Epithelial cell of proximal tubule (primary cell): ENCODE measurements at regions not wholly inside any gene's neighbourhood (a gene's known extent, or its start where the extent isn't known, plus 50 kb on each side); places are given as distances from the start of the nearest gene placed in this dataset.

ENCODE experiments used
- DNase-seq: peaks from one replicate; pipeline ENCODE4 v3.0.0-alpha.2; 2011; ENCODE audit warnings: low read depth
- H3K4me3 ChIP-seq: 2 replicates; pipeline ENCODE4 v1.5.1; 2011; ENCODE audit warnings: low read depth, mild to moderate bottlenecking, low read length
- TF ChIP-seq, protein P1 (sequence below): conservative IDR thresholded peaks from 2 replicates; pipeline ENCODE4 v1.5.1; 2012; ENCODE audit warnings: low read depth, mild to moderate bottlenecking, low read length

DNA sequence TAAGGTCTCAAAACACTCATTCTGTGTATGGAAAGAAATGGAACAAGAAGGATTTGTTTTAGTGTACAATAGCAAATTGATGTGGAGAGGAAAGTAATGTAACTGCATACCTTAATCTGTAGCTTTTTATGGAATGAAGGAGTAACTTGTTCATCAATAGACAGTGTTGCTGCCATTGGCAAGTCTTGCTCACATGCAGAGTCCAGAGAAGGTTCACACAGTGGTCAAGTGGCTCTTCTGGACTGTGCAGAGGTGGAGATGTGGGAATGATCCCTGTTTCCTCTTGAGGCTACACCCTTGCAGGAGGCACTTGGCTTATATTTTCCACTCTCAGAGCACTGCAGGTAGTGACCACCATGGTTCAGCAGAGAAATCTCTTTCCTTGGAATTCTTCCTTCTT lies 132.9 kb upstream of the ANKH start:
- DNase-seq = no peak
- TF ChIP-seq, protein P1, sequence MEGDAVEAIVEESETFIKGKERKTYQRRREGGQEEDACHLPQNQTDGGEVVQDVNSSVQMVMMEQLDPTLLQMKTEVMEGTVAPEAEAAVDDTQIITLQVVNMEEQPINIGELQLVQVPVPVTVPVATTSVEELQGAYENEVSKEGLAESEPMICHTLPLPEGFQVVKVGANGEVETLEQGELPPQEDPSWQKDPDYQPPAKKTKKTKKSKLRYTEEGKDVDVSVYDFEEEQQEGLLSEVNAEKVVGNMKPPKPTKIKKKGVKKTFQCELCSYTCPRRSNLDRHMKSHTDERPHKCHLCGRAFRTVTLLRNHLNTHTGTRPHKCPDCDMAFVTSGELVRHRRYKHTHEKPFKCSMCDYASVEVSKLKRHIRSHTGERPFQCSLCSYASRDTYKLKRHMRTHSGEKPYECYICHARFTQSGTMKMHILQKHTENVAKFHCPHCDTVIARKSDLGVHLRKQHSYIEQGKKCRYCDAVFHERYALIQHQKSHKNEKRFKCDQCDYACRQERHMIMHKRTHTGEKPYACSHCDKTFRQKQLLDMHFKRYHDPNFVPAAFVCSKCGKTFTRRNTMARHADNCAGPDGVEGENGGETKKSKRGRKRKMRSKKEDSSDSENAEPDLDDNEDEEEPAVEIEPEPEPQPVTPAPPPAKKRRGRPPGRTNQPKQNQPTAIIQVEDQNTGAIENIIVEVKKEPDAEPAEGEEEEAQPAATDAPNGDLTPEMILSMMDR = no peak
- H3K4me3 ChIP-seq = no peak overlapping the region

- TF ChIP-seq, protein P1 = peak; percentile 84
Observed at GRCh38 chr5:15003511-15003920, 131.9 kb upstream of the ANKH start.

GRCh38 chr5:15002791-15003190 lies 131.2 kb upstream of the ANKH start:
- DNase-seq = no peak
- H3K4me3 ChIP-seq = no peak overlapping the region
- TF ChIP-seq, protein P1 = no peak

More at GRCh38 chr5:15003511-15003920, 131.9 kb upstream of the ANKH start:
- H3K4me3 ChIP-seq = no peak overlapping the region
- DNase-seq = no peak

DNA sequence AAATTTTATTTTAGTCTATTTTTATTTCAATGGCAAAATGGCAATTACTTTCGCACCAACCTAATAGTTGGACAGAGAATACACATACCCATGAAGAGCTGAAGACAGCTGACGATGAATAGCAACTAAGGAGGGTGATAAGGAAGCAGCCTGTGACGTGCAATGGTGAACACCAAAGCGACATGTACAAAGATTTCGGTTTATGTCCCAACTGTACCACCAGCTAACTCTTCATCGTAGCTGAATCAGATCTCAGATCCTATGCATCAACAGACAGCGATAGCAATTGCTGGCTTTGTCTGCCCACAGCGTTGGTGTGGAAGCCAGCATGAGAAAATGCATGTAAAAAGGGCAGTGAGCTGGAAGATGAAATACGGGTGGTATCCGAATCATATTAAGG lies 130.6 kb upstream of the ANKH start:
- TF ChIP-seq, protein P1 = no peak
- DNase-seq = no peak

GRCh38 chr5:15001517-15001916 lies 129.9 kb upstream of the ANKH start:
- H3K4me3 ChIP-seq = no peak overlapping the region
- TF ChIP-seq, protein P1 = no peak
- no peak for DNase-seq

More for the DNA sequence above, 130.6 kb upstream of the ANKH start:
- H3K4me3 ChIP-seq = no peak overlapping the region

GRCh38 chr5:14998491-14998890 lies 126.9 kb upstream of the ANKH start:
- no peak overlapping the region for H3K4me3 ChIP-seq
- TF ChIP-seq, protein P1 = no peak
- no peak for DNase-seq

GRCh38 chr5:14996997-14997396 lies 125.4 kb upstream of the ANKH start:
- no peak overlapping the region for H3K4me3 ChIP-seq
- DNase-seq = no peak
- TF ChIP-seq, protein P1 = no peak
